Tibial nerve (tissue), 3 donors: ENCODE measurements at regions not wholly inside any gene's neighbourhood (a gene's known extent, or its start where the extent isn't known, plus 50 kb on each side); places are given as distances from the start of the nearest gene placed in this dataset.

ENCODE experiments used
- POLR2A ChIP-seq, 2 donors: fragments of 450-650 bp; IDR thresholded peaks; one replicate each; pipeline ENCODE4 v1.6.1; 2017; ENCODE audit warnings: antibody characterized with exemption in 2 of 2, mild to moderate bottlenecking in 2 of 2, moderate library complexity in 2 of 2
- TF ChIP-seq, protein P1 (sequence below), 5 experiments: fragments of 200-600 bp in 3 of 5; fragments of 450-650 bp in 2 of 5; sonication (generic) in 3 of 5; IDR thresholded peaks; one replicate each; pipeline ENCODE4 v1.5.1; 2016 to 2019; ENCODE audit warnings: antibody characterized with exemption in 5 of 5, mild to moderate bottlenecking in 3 of 5, moderate library complexity in 2 of 5

DNA sequence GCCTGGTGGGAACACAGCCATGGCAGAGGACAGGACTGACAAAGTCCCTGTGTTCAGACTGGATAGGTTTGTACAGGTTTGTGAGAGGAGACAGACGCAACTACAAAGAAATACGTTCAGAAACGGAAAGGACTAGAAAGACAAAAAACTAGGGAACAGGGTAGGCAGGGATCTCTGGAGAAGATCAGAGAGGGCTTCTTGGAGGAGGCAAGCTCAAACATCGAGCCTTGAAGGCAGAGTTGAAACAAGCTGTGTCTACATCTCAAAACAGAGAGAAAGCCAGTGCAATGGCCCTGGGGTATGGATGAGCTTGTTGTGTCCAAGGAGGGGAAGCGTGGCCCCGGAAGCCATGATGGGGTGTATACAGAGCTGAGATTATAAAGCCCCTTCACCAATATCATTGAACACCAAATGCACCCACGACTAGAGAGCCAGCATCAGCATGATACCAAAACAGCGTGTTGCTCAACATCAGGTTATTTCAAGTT is 89.6 kb upstream of the NCOR2 start:
- TF ChIP-seq, protein P1, sequence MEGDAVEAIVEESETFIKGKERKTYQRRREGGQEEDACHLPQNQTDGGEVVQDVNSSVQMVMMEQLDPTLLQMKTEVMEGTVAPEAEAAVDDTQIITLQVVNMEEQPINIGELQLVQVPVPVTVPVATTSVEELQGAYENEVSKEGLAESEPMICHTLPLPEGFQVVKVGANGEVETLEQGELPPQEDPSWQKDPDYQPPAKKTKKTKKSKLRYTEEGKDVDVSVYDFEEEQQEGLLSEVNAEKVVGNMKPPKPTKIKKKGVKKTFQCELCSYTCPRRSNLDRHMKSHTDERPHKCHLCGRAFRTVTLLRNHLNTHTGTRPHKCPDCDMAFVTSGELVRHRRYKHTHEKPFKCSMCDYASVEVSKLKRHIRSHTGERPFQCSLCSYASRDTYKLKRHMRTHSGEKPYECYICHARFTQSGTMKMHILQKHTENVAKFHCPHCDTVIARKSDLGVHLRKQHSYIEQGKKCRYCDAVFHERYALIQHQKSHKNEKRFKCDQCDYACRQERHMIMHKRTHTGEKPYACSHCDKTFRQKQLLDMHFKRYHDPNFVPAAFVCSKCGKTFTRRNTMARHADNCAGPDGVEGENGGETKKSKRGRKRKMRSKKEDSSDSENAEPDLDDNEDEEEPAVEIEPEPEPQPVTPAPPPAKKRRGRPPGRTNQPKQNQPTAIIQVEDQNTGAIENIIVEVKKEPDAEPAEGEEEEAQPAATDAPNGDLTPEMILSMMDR (IDR thresholded peaks at IDR 0.05): no peak
- no peak for TF ChIP-seq POLR2A (IDR thresholded peaks at IDR 0.05)
